A673 (cell line): ENCODE measurements at regions not wholly inside any gene's neighbourhood (a gene's known extent, or its start where the extent isn't known, plus 50 kb on each side); places are given as distances from the start of the nearest gene placed in this dataset.

ENCODE experiments used
- CTCF ChIP-seq: fragments of 300-800, 200-600 bp; sonication (generic); conservative IDR thresholded peaks from 2 replicates; pipeline ENCODE4 v1.5.1; 2017; ENCODE audit warnings: low read depth, mild to moderate bottlenecking, antibody characterized with exemption, low read length, moderate library complexity, mixed read lengths
- EZH2 ChIP-seq: fragments of 200-600 bp; sonication (generic); IDR thresholded peaks from 2 replicates; pipeline ENCODE4 v1.6.1; 2017; ENCODE audit warnings: borderline replicate concordance, low read depth, mild to moderate bottlenecking, mixed read lengths, antibody characterized with exemption, low read length; ENCODE audit not compliant: poor library complexity, severe bottlenecking

- no peak for TF ChIP-seq CTCF
- no peak for TF ChIP-seq EZH2
Observed at GRCh38 chr3:188959013-188959412, 212.8 kb upstream of the TPRG1 start.
